CD14-positive monocyte (primary cell): ENCODE measurements at regions not wholly inside any gene's neighbourhood (a gene's known extent, or its start where the extent isn't known, plus 50 kb on each side); places are given as distances from the start of the nearest gene placed in this dataset.
A peak's percentile ranks its signal among the peaks of the same experiment; 100 is the strongest.

Experiments
- DNase-seq, 3 donors: peaks; one replicate each; pipeline ENCODE4 v3.0.0-alpha.2; 2011 to 2022
- H2AFZ ChIP-seq: 2 replicates; pipeline ENCODE4 v1.6.0; 2012; ENCODE audit warnings: mild to moderate bottlenecking, low read depth, low read length, inconsistent platforms; ENCODE audit not compliant: insufficient read depth, poor library complexity, severe bottlenecking
- H3K27ac ChIP-seq, 2 donors: 1 replicate in 1 of 2; 2 replicates in 1 of 2; pipeline ENCODE4 v1.5.1; 2012 to 2013; ENCODE audit warnings: low read length in 2 of 2, control low read depth in 1 of 2, inconsistent platforms in 1 of 2, low read depth in 1 of 2, mild to moderate bottlenecking in 1 of 2
- H3K27me3 ChIP-seq, 2 donors: one replicate each; pipeline versions ENCODE4 v1.6.0 to v1.6.1; 2011 to 2013; ENCODE audit warnings: low read length in 2 of 2; ENCODE audit not compliant: control insufficient read depth in 2 of 2, insufficient read depth in 2 of 2
- H3K36me3 ChIP-seq, 2 donors: replicated peaks in 1 of 2; 1 replicate in 1 of 2; 2 replicates in 1 of 2; pipeline versions ENCODE4 v1.5.1 to v1.6.1; 2012 to 2013; ENCODE audit warnings: low read length in 2 of 2, control low read depth in 1 of 2, inconsistent platforms in 1 of 2, mild to moderate bottlenecking in 1 of 2; ENCODE audit not compliant: insufficient read depth in 2 of 2, control insufficient read depth in 1 of 2
- H3K4me1 ChIP-seq, 2 donors: 1 replicate in 1 of 2; 2 replicates in 1 of 2; pipeline versions ENCODE4 v1.5.1 to v1.6.1; 2012 to 2013; ENCODE audit warnings: low read length in 2 of 2, control low read depth in 1 of 2, inconsistent platforms in 1 of 2, mild to moderate bottlenecking in 1 of 2, moderate library complexity in 1 of 2; ENCODE audit not compliant: insufficient read depth in 2 of 2, control insufficient read depth in 1 of 2
- H3K4me2 ChIP-seq: replicated peaks from 2 replicates; pipeline ENCODE3; 2012; ENCODE audit warnings: low read length, moderate library complexity, mild to moderate bottlenecking; ENCODE audit not compliant: poor library complexity, severe bottlenecking; ENCODE audit errors: extremely low read depth
- H3K4me3 ChIP-seq, 3 experiments: fragments of 200-600 bp in 1 of 3; sonication (generic) in 1 of 3; replicated peaks in 1 of 3; 1 replicate in 2 of 3; 2 replicates in 1 of 3; pipeline ENCODE4 v1.5.1; 2011 to 2013; ENCODE audit warnings: low read length in 3 of 3, mild to moderate bottlenecking in 3 of 3, control low read depth in 2 of 3, low read depth in 2 of 3, inconsistent platforms in 1 of 3, moderate library complexity in 1 of 3
- H3K79me2 ChIP-seq: 2 replicates; pipeline ENCODE4 v1.6.0; 2012; ENCODE audit warnings: mild to moderate bottlenecking, control low read depth, inconsistent platforms, low read length, moderate library complexity; ENCODE audit not compliant: insufficient read depth
- H3K9ac ChIP-seq: 2 replicates; pipeline ENCODE4 v1.6.0; 2017; ENCODE audit warnings: low read length, mild to moderate bottlenecking; ENCODE audit not compliant: insufficient read depth, poor library complexity, severe bottlenecking
- H3K9me3 ChIP-seq, 2 donors: replicated peaks in 1 of 2; 1 replicate in 1 of 2; 2 replicates in 1 of 2; pipeline versions ENCODE4 v1.5.1 to v1.6.1; 2012 to 2013; ENCODE audit warnings: low read length in 2 of 2, control low read depth in 1 of 2; ENCODE audit not compliant: control insufficient read depth in 1 of 2, insufficient read depth in 1 of 2
- H4K20me1 ChIP-seq: 2 replicates; pipeline ENCODE4 v1.6.0; 2012; ENCODE audit warnings: mild to moderate bottlenecking, low read length, control low read depth, moderate library complexity; ENCODE audit not compliant: insufficient read depth
- H3K27ac Mint-ChIP-seq, 7 donors: one replicate each; pipeline ENCODE4 v1.8.0; 2020; ENCODE audit warnings: mild to moderate bottlenecking in 7 of 7, mixed read lengths in 7 of 7, moderate library complexity in 6 of 7, inconsistent platforms in 2 of 7
- H3K27me3 Mint-ChIP-seq, 3 donors: one replicate each; pipeline ENCODE4 v1.8.0; 2021 to 2022; ENCODE audit warnings: low read depth in 3 of 3, mild to moderate bottlenecking in 3 of 3, mixed read lengths in 3 of 3, moderate library complexity in 3 of 3, inconsistent platforms in 1 of 3
- H3K36me3 Mint-ChIP-seq, 2 donors: one replicate each; pipeline ENCODE4 v1.8.0; 2020; ENCODE audit warnings: mixed read lengths in 2 of 2, inconsistent platforms in 1 of 2, mild to moderate bottlenecking in 1 of 2
- H3K4me1 Mint-ChIP-seq: one replicate; pipeline ENCODE4 v1.8.0; 2020; ENCODE audit warnings: mild to moderate bottlenecking, mixed read lengths
- H3K4me3 Mint-ChIP-seq, 2 donors: one replicate each; pipeline ENCODE4 v1.8.0; 2020; ENCODE audit warnings: mild to moderate bottlenecking in 2 of 2, mixed read lengths in 2 of 2, moderate library complexity in 1 of 2
- H3K9me3 Mint-ChIP-seq, 7 donors: one replicate each; pipeline ENCODE4 v1.8.0; 2020 to 2022; ENCODE audit warnings: mixed read lengths in 7 of 7, mild to moderate bottlenecking in 6 of 7, moderate library complexity in 6 of 7, inconsistent platforms in 2 of 7
- WGBS: methylation state at CpG from one replicate; pipeline ENCODE4 v1.1.5; 2013; ENCODE audit warnings: missing lambda C conversion rate; ENCODE audit not compliant: insufficient coverage; 5-methylcytosine and 5-hydroxymethylcytosine counted together
- intact Hi-C, 2 donors: fragments of 100-400 bp; cut with micrococcal nuclease; formaldehyde crosslinking; loops; one replicate each; pipeline versions ENCODE4 v1.15.0 to v1.15.1; 2023
- TF ChIP-seq, protein P1 (sequence below): fragments of 200-600 bp; IDR thresholded peaks from one replicate; pipeline ENCODE4 v1.8.0; 2022; ENCODE audit warnings: antibody characterized with exemption, mild to moderate bottlenecking

DNA sequence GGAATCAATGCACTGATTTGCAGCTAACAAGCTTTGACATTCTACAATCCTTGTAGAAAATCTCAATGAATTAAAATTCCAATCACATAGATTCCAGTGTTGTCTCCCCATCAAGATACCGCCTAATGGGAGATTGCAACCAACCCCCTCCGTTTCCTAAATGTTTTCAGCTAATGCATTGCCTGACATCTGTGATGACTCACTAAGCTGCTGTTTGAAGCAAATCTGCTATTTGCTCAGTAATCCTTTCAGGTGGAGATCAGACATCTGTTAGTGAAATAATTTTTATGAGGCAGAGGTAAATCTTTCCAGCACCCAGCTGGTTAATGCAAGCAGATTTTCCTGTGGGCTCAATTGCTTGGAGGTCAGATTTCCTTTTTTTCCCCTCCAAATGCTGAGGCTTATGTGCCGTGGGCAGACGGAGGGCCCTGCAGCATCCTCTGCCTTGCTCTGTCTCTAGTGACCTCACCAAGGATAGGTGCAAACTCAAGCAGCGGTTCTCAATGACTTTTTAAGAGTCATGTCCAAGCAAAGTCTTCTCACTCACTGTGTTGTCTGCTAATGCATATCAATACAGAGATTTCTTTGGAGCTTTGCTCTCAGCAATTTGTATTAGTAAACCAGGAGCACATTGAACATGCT, 91.1 kb upstream of the RAB3GAP2 start:
- no peaks in the 10 kb centered on the region for H3K36me3 Mint-ChIP-seq

DNA sequence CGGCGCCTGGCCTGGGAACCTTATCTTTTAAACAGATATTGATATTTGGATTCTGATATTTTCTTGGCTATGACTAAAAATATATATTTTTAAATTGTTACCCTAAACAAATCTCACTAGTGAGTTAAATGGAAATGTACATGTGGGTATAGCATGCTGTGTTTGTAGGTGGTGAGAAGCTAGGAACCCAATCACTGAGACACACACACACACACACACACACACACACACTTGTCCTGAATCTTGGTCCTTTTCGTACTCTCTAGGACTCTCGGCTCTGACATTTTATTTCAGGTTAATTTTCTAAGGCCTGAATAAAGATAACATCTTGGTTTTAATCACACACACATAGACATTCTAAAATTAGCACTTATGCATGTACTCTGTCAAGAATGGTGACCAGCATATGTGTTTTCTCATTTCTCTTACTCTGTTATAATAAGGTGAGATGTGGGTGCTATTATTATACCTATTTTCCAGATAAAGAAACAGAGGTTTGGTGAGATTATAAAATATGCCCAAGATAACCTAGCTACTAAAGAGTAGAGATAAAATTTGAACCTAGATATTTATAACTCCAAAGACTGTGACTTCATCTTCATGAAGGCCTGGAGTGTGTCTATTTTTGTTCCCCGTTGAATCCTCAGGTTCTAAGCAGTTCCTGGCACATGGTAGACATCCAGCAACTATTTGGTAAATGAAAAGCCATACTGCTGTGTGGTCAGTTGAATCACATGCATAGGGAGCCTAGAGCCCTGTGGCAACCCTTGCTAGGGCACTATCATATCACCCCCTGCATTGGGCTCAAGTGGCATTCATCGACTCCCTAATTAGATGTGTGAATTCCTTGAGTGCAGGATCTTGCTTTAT, 85.0 kb upstream of the RAB3GAP2 start:
- peak overlapping the region in 1 of 7 donors; percentile 30 for H3K27ac Mint-ChIP-seq
- Histone ChIP-seq H2AFZ (no peak overlapping the region), H3K36me3 (no peaks in the 10 kb centered on the region), H3K27ac (no peak overlapping the region), H3K4me1 (no peaks in the 10 kb centered on the region), H3K4me2 (no peak overlapping the region), H3K27me3 (no peaks in the 10 kb centered on the region), H3K9ac (no peak overlapping the region), H4K20me1 (no peaks in the 10 kb centered on the region), H3K9me3 (no peaks in the 10 kb centered on the region), H3K79me2 (no peaks in the 10 kb centered on the region), H3K4me3 (no peak overlapping the region)
- intact Hi-C loops, result no loop called here
- no CpG with 5 or more reads among the region's 6 CpGs for WGBS
- H3K4me1 Mint-ChIP-seq, result no peaks in the 10 kb centered on the region
- peaks cover 0 to 6% (median 1%) of the 10 kb centered on the region in 7 donors for H3K9me3 Mint-ChIP-seq
- TF ChIP-seq, protein P1, sequence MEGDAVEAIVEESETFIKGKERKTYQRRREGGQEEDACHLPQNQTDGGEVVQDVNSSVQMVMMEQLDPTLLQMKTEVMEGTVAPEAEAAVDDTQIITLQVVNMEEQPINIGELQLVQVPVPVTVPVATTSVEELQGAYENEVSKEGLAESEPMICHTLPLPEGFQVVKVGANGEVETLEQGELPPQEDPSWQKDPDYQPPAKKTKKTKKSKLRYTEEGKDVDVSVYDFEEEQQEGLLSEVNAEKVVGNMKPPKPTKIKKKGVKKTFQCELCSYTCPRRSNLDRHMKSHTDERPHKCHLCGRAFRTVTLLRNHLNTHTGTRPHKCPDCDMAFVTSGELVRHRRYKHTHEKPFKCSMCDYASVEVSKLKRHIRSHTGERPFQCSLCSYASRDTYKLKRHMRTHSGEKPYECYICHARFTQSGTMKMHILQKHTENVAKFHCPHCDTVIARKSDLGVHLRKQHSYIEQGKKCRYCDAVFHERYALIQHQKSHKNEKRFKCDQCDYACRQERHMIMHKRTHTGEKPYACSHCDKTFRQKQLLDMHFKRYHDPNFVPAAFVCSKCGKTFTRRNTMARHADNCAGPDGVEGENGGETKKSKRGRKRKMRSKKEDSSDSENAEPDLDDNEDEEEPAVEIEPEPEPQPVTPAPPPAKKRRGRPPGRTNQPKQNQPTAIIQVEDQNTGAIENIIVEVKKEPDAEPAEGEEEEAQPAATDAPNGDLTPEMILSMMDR, result no peak
- H3K27me3 Mint-ChIP-seq, result peaks cover 0 to 5% (median 1%) of the 10 kb centered on the region in 3 donors
- DNase-seq, result no peak
- H3K4me3 Mint-ChIP-seq, result no peak overlapping the region
- no peaks in the 10 kb centered on the region for H3K36me3 Mint-ChIP-seq

More for the DNA sequence above, 91.1 kb upstream of the RAB3GAP2 start:
- Histone ChIP-seq H3K9ac (no peak overlapping the region), H3K4me3 (no peak overlapping the region), H3K4me1 (no peaks in the 10 kb centered on the region), H3K9me3 (no peaks in the 10 kb centered on the region), H3K36me3 (no peaks in the 10 kb centered on the region), H3K27ac (no peak overlapping the region), H2AFZ (no peak overlapping the region), H3K27me3 (no peaks in the 10 kb centered on the region), H4K20me1 (no peaks in the 10 kb centered on the region), H3K79me2 (no peaks in the 10 kb centered on the region), H3K4me2 (no peak overlapping the region)
- TF ChIP-seq, protein P1, result no peak
- Mint-ChIP-seq H3K27ac (no peak overlapping the region), H3K4me1 (no peaks in the 10 kb centered on the region), H3K9me3 (peaks cover 0 to 12% (median 4%) of the 10 kb centered on the region in 7 donors), H3K27me3 (peaks cover 0 to 4% (median 3%) of the 10 kb centered on the region in 3 donors), H3K4me3 (no peak overlapping the region)
- DNase-seq, result no peak
- intact Hi-C loops, result no loop called here
- 92% methylated on average over 4 of the region's 5 CpGs for WGBS
